CD4-positive, alpha-beta T cell (primary cell): ENCODE measurements at regions not wholly inside any gene's neighbourhood (a gene's known extent, or its start where the extent isn't known, plus 50 kb on each side); places are given as distances from the start of the nearest gene placed in this dataset.

ENCODE experiments used
- ATAC-seq: fragments of 200-7000 bp; cut with Tn5 transposase; one replicate; pipeline ENCODE4 v1.10.0; 2022; ENCODE audit warnings: mild to moderate bottlenecking; ENCODE audit not compliant: poor library complexity
- CTCF ChIA-PET: fragments of 350-600 bp; sonication (Branson Sonifier 250); formaldehyde crosslinking; loops from one replicate; lab custom pipeline; 2021; ENCODE audit warnings: antibody characterized with exemption, inconsistent platforms; lab: Charles Lee
- POLR2A ChIA-PET: fragments of 350-600 bp; sonication (Branson Sonifier 250); formaldehyde crosslinking; loops from one replicate; lab custom pipeline; 2021; ENCODE audit warnings: antibody characterized with exemption, inconsistent platforms; lab: Charles Lee
- DNase-seq, 14 experiments: peaks; one replicate each; pipeline ENCODE4 v3.0.0-alpha.2; 2013 to 2020; ENCODE audit warnings: mixed read lengths in 2 of 14
- H3K27ac ChIP-seq, 2 donors: one replicate each; pipeline versions ENCODE4 v1.5.1 to v1.7.0; 2013; ENCODE audit warnings: low read length in 2 of 2, low read depth in 1 of 2, mild to moderate bottlenecking in 1 of 2
- H3K27me3 ChIP-seq, 2 experiments: 1 replicate in 1 of 2; 2 replicates in 1 of 2; pipeline versions ENCODE4 v1.6.1 to v1.7.0; 2013; ENCODE audit warnings: low read length in 2 of 2, control low read depth in 1 of 2, mild to moderate bottlenecking in 1 of 2, moderate library complexity in 1 of 2; ENCODE audit not compliant: insufficient read depth in 2 of 2, control insufficient read depth in 1 of 2
- H3K36me3 ChIP-seq: one replicate; pipeline ENCODE4 v1.6.1; 2013; ENCODE audit warnings: low read length, control low read depth; ENCODE audit not compliant: insufficient read depth
- H3K4me1 ChIP-seq: one replicate; pipeline ENCODE4 v1.6.1; 2013; ENCODE audit warnings: low read length, control low read depth; ENCODE audit not compliant: insufficient read depth
- H3K4me3 ChIP-seq: one replicate; pipeline ENCODE4 v1.5.1; 2013; ENCODE audit warnings: mild to moderate bottlenecking, low read length, moderate library complexity
- H3K9me3 ChIP-seq, 2 experiments: 1 replicate in 1 of 2; 2 replicates in 1 of 2; pipeline versions ENCODE4 v1.6.1 to v1.7.0; 2013; ENCODE audit warnings: low read length in 2 of 2, mild to moderate bottlenecking in 2 of 2, control low read depth in 1 of 2, moderate library complexity in 1 of 2; ENCODE audit not compliant: control insufficient read depth in 1 of 2, insufficient read depth in 1 of 2
- H3K27ac Mint-ChIP-seq: one replicate; pipeline ENCODE4 v1.8.0; 2020; ENCODE audit warnings: mixed read lengths
- H3K27me3 Mint-ChIP-seq: one replicate; pipeline ENCODE4 v1.8.0; 2021; ENCODE audit warnings: mixed read lengths
- H3K36me3 Mint-ChIP-seq: one replicate; pipeline ENCODE4 v1.8.0; 2021; ENCODE audit warnings: low read depth, mixed read lengths
- H3K4me1 Mint-ChIP-seq: one replicate; pipeline ENCODE4 v1.8.0; 2021; ENCODE audit warnings: low read depth, mixed read lengths
- H3K4me3 Mint-ChIP-seq: one replicate; pipeline ENCODE4 v1.8.0; 2020; ENCODE audit warnings: mild to moderate bottlenecking, mixed read lengths
- H3K9me3 Mint-ChIP-seq: one replicate; pipeline ENCODE4 v1.8.0; 2020; ENCODE audit warnings: mixed read lengths
- CTCF ChIP-seq: fragments of 200-600 bp; IDR thresholded peaks from one replicate; pipeline ENCODE4 v1.8.0; 2022; ENCODE audit warnings: antibody characterized with exemption, mild to moderate bottlenecking
- intact Hi-C, 2 experiments: fragments of 100-400 bp; cut with DNase I in 1 of 2; cut with micrococcal nuclease in 1 of 2; formaldehyde crosslinking; loops; one replicate each; pipeline versions ENCODE4 v1.15.1 to v1.9.0; 2023 to 2025; cut with DNase I, micrococcal nuclease

- Mint-ChIP-seq H3K27me3 (no peaks in the 10 kb centered on the region), H3K4me1 (no peaks in the 10 kb centered on the region), H3K9me3 (no peaks in the 10 kb centered on the region), H3K36me3 (no peaks in the 10 kb centered on the region), H3K4me3 (no peak overlapping the region), H3K27ac (no peak overlapping the region)
- no peak overlapping the region for H3K4me3 ChIP-seq
- DNase-seq (no peak), ATAC-seq (no peak)
- H3K9me3 ChIP-seq, result no peaks in the 10 kb centered on the region
- no peak for TF ChIP-seq CTCF
- CTCF ChIA-PET, result no interaction called here
- H3K27ac ChIP-seq, result no peak overlapping the region
- POLR2A ChIA-PET, result no interaction called here
- peaks cover 0 to 3% of the 10 kb centered on the region in 2 experiments for H3K27me3 ChIP-seq
- no peaks in the 10 kb centered on the region for H3K36me3 ChIP-seq
- H3K4me1 ChIP-seq, result no peaks in the 10 kb centered on the region
- intact Hi-C loops, result no loop called here
These were observed 145.3 kb downstream of the VEGFA start for GRCh38 chr6:43915208-43915869.

- ChIA-PET CTCF (no interaction called here), POLR2A (no interaction called here)
- ATAC-seq (no peak), DNase-seq (no peak)
- peaks cover 0 to 3% of the 10 kb centered on the region in 2 experiments for H3K27me3 ChIP-seq
- no peak overlapping the region for H3K4me3 ChIP-seq
- Mint-ChIP-seq H3K27ac (no peak overlapping the region), H3K4me1 (no peaks in the 10 kb centered on the region), H3K36me3 (no peaks in the 10 kb centered on the region), H3K4me3 (no peak overlapping the region), H3K9me3 (no peaks in the 10 kb centered on the region), H3K27me3 (no peaks in the 10 kb centered on the region)
- intact Hi-C loops, result no loop called here
- no peaks in the 10 kb centered on the region for H3K4me1 ChIP-seq
- no peaks in the 10 kb centered on the region for H3K36me3 ChIP-seq
- H3K9me3 ChIP-seq, result no peaks in the 10 kb centered on the region
- no peak for TF ChIP-seq CTCF
- no peak overlapping the region for H3K27ac ChIP-seq
These were observed 144.5 kb downstream of the VEGFA start for GRCh38 chr6:43914272-43915147.

GRCh38 chr6:43913375-43914271 lies 143.6 kb downstream of the VEGFA start:
- Mint-ChIP-seq H3K9me3 (no peaks in the 10 kb centered on the region), H3K27me3 (no peaks in the 10 kb centered on the region), H3K36me3 (no peaks in the 10 kb centered on the region), H3K4me1 (no peaks in the 10 kb centered on the region), H3K27ac (no peak overlapping the region), H3K4me3 (no peak overlapping the region)
- intact Hi-C loops, result no loop called here
- Histone ChIP-seq H3K36me3 (no peaks in the 10 kb centered on the region), H3K4me3 (no peak overlapping the region), H3K9me3 (no peaks in the 10 kb centered on the region), H3K4me1 (no peaks in the 10 kb centered on the region), H3K27ac (no peak overlapping the region), H3K27me3 (peaks cover 0 to 3% of the 10 kb centered on the region in 2 experiments)
- ChIA-PET POLR2A (interaction anchor here (0.7 kb wide), 1 partner anchor 1193 kb away, joined by 3 read pairs; no protein-coding TSS in a partner anchor), CTCF (no interaction called here)
- no peak for DNase-seq
- no peak for ATAC-seq
- no peak for TF ChIP-seq CTCF
